GM21381 (cell line): ENCODE measurements at regions not wholly inside any gene's neighbourhood (a gene's known extent, or its start where the extent isn't known, plus 50 kb on each side); places are given as distances from the start of the nearest gene placed in this dataset.
"Not testable (repeated sequence)": the region's sequence is repeated elsewhere in the genome, so short reads cannot be mapped to it uniquely, and the experiment has no call there.

Experiments
- ATAC-seq: cut with Tn5 transposase; IDR thresholded peaks from one replicate; pipeline ENCODE4 v1.9.1; 2021; ENCODE audit warnings: mild to moderate bottlenecking, moderate library complexity; ENCODE audit not compliant: unreplicated experiment

DNA sequence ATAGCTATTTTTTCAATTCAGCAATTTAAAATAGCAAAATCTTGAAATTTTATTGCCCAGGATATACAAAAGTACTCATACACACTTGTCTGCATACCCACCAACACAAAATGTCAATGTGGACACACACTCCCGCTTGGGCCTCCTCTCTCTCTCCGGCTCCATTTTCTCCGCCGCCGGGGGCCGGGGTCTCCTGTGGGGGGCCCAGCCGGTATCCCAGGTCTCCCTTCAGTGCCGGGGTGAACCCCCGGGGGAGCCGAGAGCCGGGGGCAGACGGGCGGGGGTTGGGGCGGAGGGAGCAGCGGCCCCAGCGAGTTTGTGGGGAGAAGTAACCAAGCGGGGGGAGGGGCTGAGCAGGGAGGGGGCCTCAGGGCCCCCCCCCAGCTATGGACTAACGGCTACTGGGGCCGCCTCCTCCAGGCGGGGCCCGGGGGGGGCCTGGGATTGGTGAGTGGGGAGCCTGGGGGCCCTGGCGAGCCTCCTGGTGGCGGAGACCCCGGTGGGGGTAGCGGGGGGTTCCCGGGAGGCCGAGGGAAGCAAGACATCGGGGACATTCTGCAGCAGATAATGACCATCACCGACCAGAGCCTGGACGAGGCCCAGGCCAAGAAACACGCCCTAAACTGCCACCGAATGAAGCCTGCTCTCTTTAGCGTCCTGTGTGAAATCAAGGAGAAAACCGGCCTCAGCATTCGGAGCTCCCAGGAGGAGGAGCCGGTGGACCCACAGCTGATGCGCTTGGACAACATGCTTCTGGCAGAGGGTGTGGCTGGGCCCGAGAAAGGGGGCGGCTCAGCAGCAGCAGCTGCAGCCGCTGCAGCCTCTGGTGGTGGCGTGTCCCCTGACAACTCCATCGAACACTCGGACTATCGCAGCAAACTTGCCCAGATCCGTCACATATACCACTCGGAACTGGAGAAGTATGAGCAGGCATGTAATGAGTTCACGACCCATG lies 56.6 kb downstream of the CHST2 start:
- not testable (repeated sequence) for ATAC-seq

DNA sequence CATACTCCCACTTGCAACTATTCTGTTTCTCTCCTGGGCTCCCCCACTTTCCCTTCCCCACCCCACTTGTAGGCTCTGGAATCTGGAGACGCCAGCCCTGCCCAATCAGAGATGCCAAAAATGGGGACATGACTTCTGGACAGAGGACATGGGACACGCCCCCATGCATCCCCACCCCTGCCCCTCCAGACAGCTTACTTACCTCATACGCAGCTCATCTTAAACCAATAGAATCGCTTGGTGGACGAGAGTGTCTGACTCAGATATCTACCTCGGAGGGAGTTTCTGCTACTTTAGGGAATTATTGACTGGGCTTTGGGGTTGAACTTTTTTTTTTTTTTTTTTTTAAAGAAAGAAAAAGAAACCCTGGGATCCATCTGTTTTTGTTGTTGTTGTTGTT lies 58.4 kb downstream of the CHST2 start:
- ATAC-seq: not testable (repeated sequence)

DNA sequence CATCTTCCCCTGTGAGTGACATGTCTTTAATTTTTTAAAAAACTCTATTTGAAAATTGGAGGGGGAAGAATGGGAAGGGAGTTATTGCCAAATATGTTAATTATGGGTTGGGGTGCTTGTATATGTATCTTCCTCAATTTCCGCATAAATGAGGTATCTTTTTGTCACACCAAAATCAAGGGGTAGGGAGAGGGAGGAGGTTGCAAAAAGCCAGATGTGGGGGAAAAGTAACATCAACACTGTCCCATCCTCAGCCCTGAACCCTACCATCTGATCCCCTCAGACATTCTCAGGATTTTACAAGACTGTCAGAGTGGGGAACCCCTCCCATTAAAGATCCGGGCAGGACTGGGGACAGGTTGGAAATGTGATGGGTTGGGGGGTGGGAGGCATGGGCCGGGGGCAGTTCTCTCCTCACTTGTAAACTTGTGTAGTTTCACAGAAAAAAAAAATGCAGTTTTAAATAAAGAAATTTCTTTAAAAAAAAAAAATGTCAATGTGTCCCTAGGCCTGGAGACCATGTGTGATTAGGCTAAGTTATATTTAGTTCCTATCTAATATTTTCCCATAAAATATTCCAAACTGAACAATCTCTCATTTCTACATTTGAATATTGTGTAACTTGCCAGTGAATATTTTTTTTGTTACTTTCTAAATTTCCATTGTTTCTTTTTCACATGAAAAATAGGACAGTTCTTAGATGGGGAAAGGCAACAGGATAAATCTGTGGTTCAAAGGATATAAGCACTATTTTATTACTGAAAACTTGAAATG lies 59.4 kb downstream of the CHST2 start:
- not testable (repeated sequence) for ATAC-seq

GRCh38 chr3:143179603-143180002 lies 60.0 kb downstream of the CHST2 start:
- no peak for ATAC-seq

DNA sequence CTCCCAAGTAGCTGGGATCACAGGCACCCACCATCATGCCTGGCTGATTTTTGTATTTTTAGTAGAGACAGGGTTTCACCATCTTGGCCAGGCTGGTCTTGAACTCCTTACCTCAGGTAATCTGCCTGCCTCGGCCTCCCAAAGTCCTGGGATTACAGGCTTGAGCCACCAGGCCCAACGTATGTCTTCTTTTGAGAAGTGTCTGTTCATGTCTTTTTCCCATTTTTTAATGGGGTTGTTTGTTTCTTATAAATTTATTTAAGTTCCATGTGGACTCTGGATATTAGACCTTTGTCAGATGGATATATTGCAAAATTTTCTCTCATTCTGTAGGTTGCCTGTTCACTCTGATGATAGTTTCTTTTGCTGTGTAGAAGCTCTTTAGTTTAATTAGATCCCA lies 61.3 kb downstream of the CHST2 start:
- ATAC-seq: not testable (repeated sequence)

DNA sequence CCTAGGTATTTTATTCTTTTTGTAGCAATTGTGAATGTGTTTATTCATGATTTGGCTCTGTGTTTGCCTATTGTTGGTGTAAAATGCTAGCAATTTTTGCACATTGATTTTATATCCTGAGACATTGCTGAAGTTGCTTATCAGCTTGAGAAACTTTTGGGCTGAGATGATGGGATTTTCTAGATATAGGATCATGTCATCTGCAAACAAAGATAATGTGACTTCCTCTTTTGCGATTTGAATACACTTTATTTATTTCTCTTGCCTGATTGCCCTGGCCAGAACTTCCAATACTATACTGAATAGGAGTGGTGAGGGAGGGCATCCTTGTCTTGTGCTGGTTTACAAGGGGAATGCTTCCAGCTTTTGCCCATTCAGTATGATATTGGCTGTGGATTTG lies 62.4 kb downstream of the CHST2 start:
- not testable (repeated sequence) for ATAC-seq

GRCh38 chr3:143182866-143183664 lies 63.5 kb downstream of the CHST2 start:
- ATAC-seq: no peak

DNA sequence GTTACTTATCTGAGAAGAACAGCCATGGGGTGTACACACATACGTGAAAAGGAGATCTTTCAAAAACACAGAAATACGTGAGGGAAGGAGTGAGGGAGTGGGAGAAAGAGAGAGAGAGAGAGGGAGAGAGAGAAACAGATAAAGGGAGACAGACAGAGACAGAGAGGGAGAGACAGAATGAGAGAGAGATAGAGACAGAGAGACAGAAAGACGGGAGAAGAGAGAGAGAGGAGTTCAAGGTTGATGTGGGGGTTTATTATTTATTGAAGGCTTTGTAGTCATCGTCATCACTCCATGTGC lies 64.0 kb downstream of the CHST2 start:
- no peak for ATAC-seq

GRCh38 chr3:143184099-143184498 lies 64.5 kb downstream of the CHST2 start:
- ATAC-seq: no peak

DNA sequence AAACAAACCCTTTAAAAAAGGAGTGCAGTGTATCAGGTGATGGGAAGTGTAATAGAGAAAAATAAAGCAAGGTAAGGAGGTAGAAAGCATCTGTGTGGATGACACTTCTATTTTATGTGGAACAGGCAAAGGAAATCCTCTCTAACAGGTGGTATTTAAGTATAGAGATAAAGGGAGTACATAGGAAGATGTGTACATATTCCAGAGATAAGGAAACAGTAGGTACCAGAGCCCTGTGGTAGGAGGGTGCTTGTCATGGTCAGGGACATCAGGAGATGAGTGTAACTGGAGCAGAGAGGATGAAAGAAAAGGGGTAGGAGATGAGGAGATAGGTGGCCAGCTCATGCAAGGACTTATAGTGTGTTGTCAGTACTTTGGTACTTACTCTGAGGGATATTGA lies 65.8 kb downstream of the CHST2 start:
- ATAC-seq: no peak

GRCh38 chr3:143187111-143187510 lies 67.5 kb downstream of the CHST2 start:
- ATAC-seq: no peak

GRCh38 chr3:143188881-143189280 lies 69.3 kb downstream of the CHST2 start:
- no peak for ATAC-seq

GRCh38 chr3:143190101-143190500 lies 70.5 kb downstream of the CHST2 start:
- no peak for ATAC-seq

GRCh38 chr3:143192193-143192592 lies 72.6 kb downstream of the CHST2 start:
- no peak for ATAC-seq

GRCh38 chr3:143200001-143200924 lies 80.7 kb downstream of the CHST2 start:
- no peak for ATAC-seq

DNA sequence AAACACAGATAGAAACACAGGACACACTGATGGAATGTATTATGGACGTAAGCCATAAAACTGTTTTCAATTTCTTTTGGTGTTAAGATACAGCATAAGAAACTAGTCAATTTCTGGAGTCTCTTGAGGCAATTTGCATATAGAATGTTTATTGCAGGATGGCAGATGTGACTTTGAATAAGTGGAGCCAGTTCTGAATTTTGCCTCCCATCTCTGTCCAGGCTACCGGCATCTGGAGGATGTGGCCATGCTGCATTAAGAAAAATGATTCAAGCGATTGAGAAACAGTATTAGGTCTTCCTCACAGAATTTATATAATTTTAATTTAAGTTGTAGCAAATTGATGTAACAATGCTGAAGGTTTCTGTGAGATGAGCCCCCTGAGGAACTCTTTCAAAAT lies 81.5 kb downstream of the CHST2 start:
- ATAC-seq: no peak

GRCh38 chr3:143201870-143202752 lies 82.5 kb downstream of the CHST2 start:
- no peak for ATAC-seq

DNA sequence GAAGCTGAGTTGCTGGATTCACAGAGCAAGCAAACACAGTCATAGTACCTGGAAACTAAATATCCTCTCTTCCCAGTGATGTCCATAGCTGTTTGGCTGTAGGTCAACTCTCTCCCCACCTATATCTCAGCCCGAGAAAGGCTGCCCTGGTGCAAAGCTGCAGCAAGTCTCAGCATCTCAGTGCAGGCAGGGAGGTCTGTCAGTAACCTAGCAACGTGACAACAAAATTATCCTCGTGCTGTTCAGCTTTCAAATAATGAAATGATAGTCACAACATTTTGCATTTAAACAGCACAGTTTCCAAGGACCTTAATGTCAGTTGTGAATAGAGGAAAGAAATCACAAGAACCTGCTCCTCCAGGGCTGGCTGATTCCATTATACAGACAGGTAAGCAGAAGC lies 83.6 kb downstream of the CHST2 start:
- no peak for ATAC-seq

DNA sequence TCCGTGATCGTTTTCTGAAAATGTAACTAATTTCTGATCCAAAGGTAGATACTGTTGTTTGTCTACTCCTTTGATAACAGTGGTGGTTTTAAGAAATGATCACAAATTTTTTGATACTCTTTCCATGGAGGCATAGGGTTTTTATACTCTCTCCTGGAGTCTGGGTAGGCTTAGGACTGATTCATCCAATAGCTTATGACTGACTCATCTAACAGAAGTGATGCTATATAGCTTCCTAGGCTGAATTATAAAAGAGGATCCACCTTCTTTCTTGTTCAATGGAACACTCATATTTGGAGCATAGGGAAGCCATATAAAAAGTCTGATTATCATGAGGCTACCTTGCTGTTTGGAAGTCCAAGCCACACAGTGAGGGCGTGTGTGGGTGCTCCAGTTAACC lies 84.3 kb downstream of the CHST2 start:
- ATAC-seq: no peak
